PC-3 (cell line): ENCODE measurements at regions not wholly inside any gene's neighbourhood (a gene's known extent, or its start where the extent isn't known, plus 50 kb on each side); places are given as distances from the start of the nearest gene placed in this dataset.

Experiments used
- CTCF ChIP-seq: fragments of 300-600 bp; sonication (generic); conservative IDR thresholded peaks from 2 replicates; pipeline ENCODE4 v1.5.1; 2017; ENCODE audit warnings: antibody characterized with exemption, low read depth, mild to moderate bottlenecking, low read length
- EZH2 ChIP-seq: fragments of 300-600 bp; sonication (generic); IDR thresholded peaks from one replicate; pipeline ENCODE4 v1.6.1; 2017; ENCODE audit warnings: antibody characterized with exemption, mild to moderate bottlenecking, low read length; ENCODE audit not compliant: unreplicated experiment
- EZH2phosphoT487 ChIP-seq: fragments of 300-600 bp; sonication (generic); IDR thresholded peaks from 2 replicates; pipeline ENCODE4 v1.6.1; 2018; ENCODE audit warnings: mild to moderate bottlenecking, antibody characterized with exemption, low read length, borderline replicate concordance

DNA sequence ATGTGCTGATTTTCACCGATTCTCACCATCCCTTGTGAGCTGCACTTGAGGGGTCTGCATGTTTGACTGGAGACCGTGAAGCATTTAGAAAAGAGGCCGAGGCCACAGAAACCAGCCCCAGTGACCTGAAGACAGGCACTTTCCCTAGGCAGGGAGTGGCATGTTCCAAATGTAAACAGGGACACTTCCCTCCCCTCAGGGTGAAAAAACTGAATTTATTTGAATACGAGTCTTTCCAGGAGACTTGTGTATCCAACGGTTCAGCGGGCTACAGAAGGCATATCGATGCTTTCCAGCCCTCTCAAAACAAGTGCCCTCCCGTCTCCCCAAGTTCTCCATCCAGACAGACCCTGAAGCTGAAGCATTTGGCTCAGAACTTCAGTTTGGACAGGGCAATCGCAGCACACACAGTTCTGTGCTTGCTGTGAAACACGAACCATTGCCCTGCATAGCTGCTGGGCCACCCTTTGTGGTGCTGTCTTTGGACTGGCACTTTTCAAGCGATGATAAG is 106.1 kb downstream of the ZIC5 start:
- TF ChIP-seq CTCF (no peak), EZH2phosphoT487 (no peak), EZH2 (no peak)
